Fibroblast of the aortic adventitia (primary cell): ENCODE measurements at regions not wholly inside any gene's neighbourhood (a gene's known extent, or its start where the extent isn't known, plus 50 kb on each side); places are given as distances from the start of the nearest gene placed in this dataset.

Experiments used
- DNase-seq: peaks from one replicate; pipeline ENCODE4 v3.0.0-alpha.2; 2010; ENCODE audit warnings: low read depth
- H3K4me3 ChIP-seq: 2 replicates; pipeline ENCODE4 v1.5.1; 2011; ENCODE audit warnings: low read depth, mild to moderate bottlenecking, control low read depth, low read length, moderate library complexity
- CTCF ChIP-seq: IDR thresholded peaks from 2 replicates; pipeline ENCODE4 v1.5.1; 2011; ENCODE audit warnings: mild to moderate bottlenecking, low read length, control low read depth, inconsistent platforms; ENCODE audit not compliant: insufficient read depth

GRCh38 chr6:43941174-43941573, 171.2 kb downstream of the VEGFA start:
- DNase-seq, result no peak
- no peak overlapping the region for H3K4me3 ChIP-seq
- no peak for TF ChIP-seq CTCF

GRCh38 chr6:43940393-43941087, 170.5 kb downstream of the VEGFA start:
- no peak for DNase-seq
- H3K4me3 ChIP-seq, result no peak overlapping the region
- TF ChIP-seq CTCF, result no peak

GRCh38 chr6:43940071-43940392, 170.0 kb downstream of the VEGFA start:
- no peak overlapping the region for H3K4me3 ChIP-seq
- no peak for DNase-seq
- no peak for TF ChIP-seq CTCF

- H3K4me3 ChIP-seq, result no peak overlapping the region
- no peak for TF ChIP-seq CTCF
- no peak for DNase-seq
Observed at GRCh38 chr6:43939281-43940070, 169.5 kb downstream of the VEGFA start.

- no peak for DNase-seq
- no peak overlapping the region for H3K4me3 ChIP-seq
- TF ChIP-seq CTCF, result no peak
Observed at GRCh38 chr6:43938178-43939105, 168.4 kb downstream of the VEGFA start.

- no peak for TF ChIP-seq CTCF
- no peak for DNase-seq
- H3K4me3 ChIP-seq, result no peak overlapping the region
Observed at GRCh38 chr6:43937236-43938177, 167.5 kb downstream of the VEGFA start.
